Nephron progenitor cell (in vitro differentiated cells): ENCODE measurements at regions not wholly inside any gene's neighbourhood (a gene's known extent, or its start where the extent isn't known, plus 50 kb on each side); places are given as distances from the start of the nearest gene placed in this dataset.

Experiments
- DNase-seq: peaks from one replicate; pipeline ENCODE4 v3.0.0; 2021
- H3K27ac Mint-ChIP-seq: 2 replicates; pipeline ENCODE4 v1.8.0; 2021; ENCODE audit warnings: mild to moderate bottlenecking, moderate library complexity, mixed read lengths
- H3K27me3 Mint-ChIP-seq: 2 replicates; pipeline ENCODE4 v1.8.0; 2021; ENCODE audit warnings: mild to moderate bottlenecking, low read depth, mixed read lengths; ENCODE audit not compliant: poor library complexity
- H3K36me3 Mint-ChIP-seq: 2 replicates; pipeline ENCODE4 v1.8.0; 2021; ENCODE audit warnings: low read depth, mixed read lengths
- H3K4me1 Mint-ChIP-seq: 2 replicates; pipeline ENCODE4 v1.8.0; 2021; ENCODE audit warnings: mixed read lengths
- H3K4me3 Mint-ChIP-seq: 2 replicates; pipeline ENCODE4 v1.8.0; 2021; ENCODE audit warnings: mild to moderate bottlenecking, moderate library complexity, mixed read lengths
- H3K9me3 Mint-ChIP-seq: 2 replicates; pipeline ENCODE4 v1.8.0; 2021; ENCODE audit warnings: mild to moderate bottlenecking, moderate library complexity, mixed read lengths
- CTCF ChIP-seq: fragments of 200-600 bp; sonication (generic); IDR thresholded peaks from 2 replicates; pipeline ENCODE4 v1.5.0; 2021; ENCODE audit warnings: antibody characterized with exemption

GRCh38 chr21:35627462-35627861 lies 432.9 kb downstream of the SETD4 start:
- Mint-ChIP-seq H3K4me1 (peaks cover 15% of the 10 kb centered on the region), H3K9me3 (no peaks in the 10 kb centered on the region), H3K4me3 (no peak overlapping the region), H3K36me3 (no peaks in the 10 kb centered on the region), H3K27me3 (peaks cover 3% of the 10 kb centered on the region), H3K27ac (no peak overlapping the region)
- no peak for TF ChIP-seq CTCF
- DNase-seq = no peak

- Mint-ChIP-seq H3K4me3 (no peak overlapping the region), H3K4me1 (peaks cover 11% of the 10 kb centered on the region), H3K9me3 (peaks cover 7% of the 10 kb centered on the region), H3K36me3 (no peaks in the 10 kb centered on the region), H3K27ac (no peak overlapping the region), H3K27me3 (peaks cover 3% of the 10 kb centered on the region)
- no peak for TF ChIP-seq CTCF
- DNase-seq = no peak
Observed at GRCh38 chr21:35625576-35625975, 434.8 kb downstream of the SETD4 start.

GRCh38 chr21:35624901-35625300 lies 435.4 kb downstream of the SETD4 start:
- peaks cover 3% of the 10 kb centered on the region for H3K27me3 Mint-ChIP-seq
- H3K27ac Mint-ChIP-seq = no peak overlapping the region
- DNase-seq = no peak
- peaks cover 7% of the 10 kb centered on the region for H3K9me3 Mint-ChIP-seq
- no peaks in the 10 kb centered on the region for H3K36me3 Mint-ChIP-seq
- TF ChIP-seq CTCF = no peak
- H3K4me3 Mint-ChIP-seq = no peak overlapping the region
- H3K4me1 Mint-ChIP-seq = peaks cover 11% of the 10 kb centered on the region

GRCh38 chr21:35622612-35623011 lies 437.7 kb downstream of the SETD4 start:
- H3K4me1 Mint-ChIP-seq = peaks cover 11% of the 10 kb centered on the region
- H3K9me3 Mint-ChIP-seq = peaks cover 7% of the 10 kb centered on the region
- H3K4me3 Mint-ChIP-seq = no peak overlapping the region
- no peaks in the 10 kb centered on the region for H3K36me3 Mint-ChIP-seq
- peaks cover 3% of the 10 kb centered on the region for H3K27me3 Mint-ChIP-seq
- H3K27ac Mint-ChIP-seq = no peak overlapping the region
- no peak for TF ChIP-seq CTCF
- no peak for DNase-seq

- Mint-ChIP-seq H3K36me3 (no peaks in the 10 kb centered on the region), H3K27ac (no peak overlapping the region), H3K4me3 (no peak overlapping the region), H3K27me3 (peaks cover 3% of the 10 kb centered on the region), H3K9me3 (peaks cover 7% of the 10 kb centered on the region), H3K4me1 (peaks cover 4% of the 10 kb centered on the region)
- no peak for DNase-seq
- TF ChIP-seq CTCF = no peak
Observed at GRCh38 chr21:35619184-35619583, 441.1 kb downstream of the SETD4 start.

GRCh38 chr21:35617491-35617890 lies 442.8 kb downstream of the SETD4 start:
- peaks cover 4% of the 10 kb centered on the region for H3K27me3 Mint-ChIP-seq
- peaks cover 7% of the 10 kb centered on the region for H3K9me3 Mint-ChIP-seq
- no peak for DNase-seq
- TF ChIP-seq CTCF = no peak
- no peak overlapping the region for H3K4me3 Mint-ChIP-seq
- H3K4me1 Mint-ChIP-seq = peaks cover 8% of the 10 kb centered on the region
- H3K36me3 Mint-ChIP-seq = no peaks in the 10 kb centered on the region
- no peak overlapping the region for H3K27ac Mint-ChIP-seq
